Suprapubic skin (tissue), 4 donors: ENCODE measurements at regions not wholly inside any gene's neighbourhood (a gene's known extent, or its start where the extent isn't known, plus 50 kb on each side); places are given as distances from the start of the nearest gene placed in this dataset.

Experiments used
- EP300 ChIP-seq: sonication (generic); formaldehyde crosslinking; IDR thresholded peaks from one replicate; pipeline ENCODE4 v1.6.1; 2017; ENCODE audit warnings: antibody characterized with exemption
- POLR2AphosphoS5 ChIP-seq, 3 donors: sonication (generic); formaldehyde crosslinking; IDR thresholded peaks; one replicate each; pipeline ENCODE4 v1.6.1; 2017; ENCODE audit warnings: antibody characterized with exemption in 3 of 3
- TF ChIP-seq, protein P1 (sequence below), 2 donors: fragments of 200-600 bp in 1 of 2; fragments of 450-650 bp in 1 of 2; sonication (generic) in 1 of 2; IDR thresholded peaks; one replicate each; pipeline ENCODE4 v1.5.1; 2016 to 2019; ENCODE audit warnings: antibody characterized with exemption in 2 of 2, mild to moderate bottlenecking in 1 of 2, moderate library complexity in 1 of 2

DNA sequence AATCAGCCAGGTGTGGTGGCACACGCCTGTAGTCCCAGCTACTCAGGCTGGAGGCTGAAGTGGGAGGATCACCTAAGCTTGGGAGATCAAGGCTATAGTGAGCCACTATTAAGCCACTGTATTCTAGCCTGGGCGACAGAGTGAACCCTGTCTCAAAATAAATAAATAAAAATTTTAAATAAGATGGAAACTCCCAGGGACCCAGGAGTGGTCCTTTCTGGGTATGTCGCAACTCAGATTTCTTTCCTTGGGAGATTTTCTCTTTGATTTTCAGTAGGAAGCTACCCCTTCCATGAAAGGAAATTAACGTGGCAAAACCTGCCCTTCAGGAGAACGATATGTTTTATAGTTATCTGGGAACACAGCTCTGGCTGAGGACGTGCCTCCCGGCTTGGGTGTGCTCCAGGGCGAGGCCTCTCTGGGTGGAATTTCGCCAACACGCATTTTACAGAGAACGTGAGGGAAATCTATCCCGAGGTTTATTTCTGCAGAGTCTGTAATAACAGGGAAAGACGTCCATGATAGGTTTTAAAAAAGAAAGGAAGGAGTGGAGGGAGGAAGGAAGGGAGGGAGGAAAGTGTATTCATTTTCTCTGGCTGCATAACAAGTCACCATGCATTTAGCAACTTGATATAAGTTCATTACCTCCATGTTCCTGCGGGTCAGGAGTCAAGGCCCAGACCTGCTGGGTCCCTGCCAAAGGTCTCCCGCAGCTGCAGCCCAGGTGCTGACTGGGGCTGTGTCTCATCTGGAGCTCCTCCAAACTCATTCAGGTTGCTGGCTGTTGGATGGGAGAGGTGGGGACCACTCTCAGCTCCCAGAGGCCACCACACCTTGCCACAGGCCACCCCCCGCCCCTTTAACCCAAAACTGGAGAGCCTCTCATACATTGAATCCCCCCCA lies 80.6 kb upstream of the GSC start:
- TF ChIP-seq, protein P1, sequence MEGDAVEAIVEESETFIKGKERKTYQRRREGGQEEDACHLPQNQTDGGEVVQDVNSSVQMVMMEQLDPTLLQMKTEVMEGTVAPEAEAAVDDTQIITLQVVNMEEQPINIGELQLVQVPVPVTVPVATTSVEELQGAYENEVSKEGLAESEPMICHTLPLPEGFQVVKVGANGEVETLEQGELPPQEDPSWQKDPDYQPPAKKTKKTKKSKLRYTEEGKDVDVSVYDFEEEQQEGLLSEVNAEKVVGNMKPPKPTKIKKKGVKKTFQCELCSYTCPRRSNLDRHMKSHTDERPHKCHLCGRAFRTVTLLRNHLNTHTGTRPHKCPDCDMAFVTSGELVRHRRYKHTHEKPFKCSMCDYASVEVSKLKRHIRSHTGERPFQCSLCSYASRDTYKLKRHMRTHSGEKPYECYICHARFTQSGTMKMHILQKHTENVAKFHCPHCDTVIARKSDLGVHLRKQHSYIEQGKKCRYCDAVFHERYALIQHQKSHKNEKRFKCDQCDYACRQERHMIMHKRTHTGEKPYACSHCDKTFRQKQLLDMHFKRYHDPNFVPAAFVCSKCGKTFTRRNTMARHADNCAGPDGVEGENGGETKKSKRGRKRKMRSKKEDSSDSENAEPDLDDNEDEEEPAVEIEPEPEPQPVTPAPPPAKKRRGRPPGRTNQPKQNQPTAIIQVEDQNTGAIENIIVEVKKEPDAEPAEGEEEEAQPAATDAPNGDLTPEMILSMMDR (IDR thresholded peaks at IDR 0.05) = no peak
- TF ChIP-seq EP300 (no peak), POLR2AphosphoS5 (IDR thresholded peaks at IDR 0.05) (no peak)
